ENCODE measurements at regions not wholly inside any gene's neighbourhood (a gene's known extent, or its start where the extent isn't known, plus 50 kb on each side); places are given as distances from the start of the nearest gene placed in this dataset.

DNA sequence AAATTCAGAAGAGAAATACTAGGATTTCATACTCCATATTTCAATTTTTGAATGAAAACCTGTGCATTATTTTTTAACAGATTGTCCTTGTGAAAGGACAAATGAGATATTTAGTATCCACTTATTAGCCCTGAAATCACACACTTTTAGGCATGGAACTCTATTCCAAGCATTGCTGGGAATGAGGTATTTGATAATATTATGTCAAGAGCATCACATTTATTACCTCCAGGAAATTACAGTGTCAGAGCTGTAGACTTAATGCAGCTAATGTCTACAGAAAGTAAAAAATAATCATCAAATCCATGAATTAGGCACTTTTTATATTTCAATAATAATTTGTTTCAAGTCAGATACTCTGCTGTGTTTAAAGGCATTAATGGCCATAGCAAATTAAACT is 753.8 kb downstream of the REEP3 start:
- CTCF ChIA-PET: no interaction called here
- no peak overlapping the region for H3K4me3 ChIP-seq (ENCODE audit: low read depth, low read length)
- H3K4me1 Mint-ChIP-seq (ENCODE audit: low read depth, unreplicated experiment): no peaks in the 10 kb centered on the region
- H3K27me3 Mint-ChIP-seq (ENCODE audit: insufficient read depth, unreplicated experiment): peaks cover 8% of the 10 kb centered on the region
- H3K4me1 ChIP-seq: no peaks in the 10 kb centered on the region
- no peaks in the 10 kb centered on the region for H3K36me3 Mint-ChIP-seq (ENCODE audit: insufficient read depth, unreplicated experiment)
- H3K9me3 Mint-ChIP-seq (ENCODE audit: unreplicated experiment): no peaks in the 10 kb centered on the region
- POLR2A ChIA-PET: no interaction called here
- no peaks in the 10 kb centered on the region for H3K27me3 ChIP-seq (replicated peaks; ENCODE audit: control insufficient read depth, insufficient read depth, low read length)
- no peak for TF ChIP-seq CTCF (IDR thresholded peaks at IDR 0.05; ENCODE audit: insufficient read depth in 1 of 2, low read depth in 1 of 2, low read length in 1 of 2, severe bottlenecking in 1 of 2, unreplicated experiment in 1 of 2)
- no peak for DNase-seq
- no peaks in the 10 kb centered on the region for H3K9me3 ChIP-seq
- H3K27ac Mint-ChIP-seq (ENCODE audit: unreplicated experiment): no peak overlapping the region
- no peaks in the 10 kb centered on the region for H3K36me3 ChIP-seq (ENCODE audit: control insufficient read depth, insufficient read depth, low read length)
- intact Hi-C loops (cut with micrococcal nuclease; ENCODE audit: unreplicated experiment): no loop called here
- no peak overlapping the region for H3K4me3 Mint-ChIP-seq (ENCODE audit: unreplicated experiment)
- no TSS peak for BruUV-seq (replicated peaks)

DNA sequence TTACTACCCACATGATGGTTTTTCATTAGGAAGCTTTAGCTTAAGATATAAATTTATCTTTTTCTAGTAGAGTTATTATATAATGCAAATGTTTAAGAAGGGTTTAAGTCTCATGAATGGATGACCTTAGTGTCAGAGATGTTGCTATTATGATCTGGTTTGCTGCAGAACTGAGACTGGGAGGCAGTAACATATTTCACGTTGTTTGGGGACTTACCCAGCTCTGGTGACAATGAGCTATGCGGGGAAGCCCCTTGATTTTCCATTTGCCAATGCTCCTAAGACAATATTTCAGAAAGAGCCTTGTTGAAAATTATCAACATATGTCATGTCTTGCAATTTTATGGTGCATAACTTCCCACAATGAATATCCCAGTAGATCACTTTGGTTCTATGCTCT is 754.6 kb downstream of the REEP3 start:
- intact Hi-C loops (cut with micrococcal nuclease; ENCODE audit: unreplicated experiment): no loop called here
- no peaks in the 10 kb centered on the region for H3K9me3 Mint-ChIP-seq (ENCODE audit: unreplicated experiment)
- Histone ChIP-seq H3K27me3 (replicated peaks; ENCODE audit: control insufficient read depth, insufficient read depth, low read length) (no peaks in the 10 kb centered on the region), H3K36me3 (ENCODE audit: control insufficient read depth, insufficient read depth, low read length) (no peaks in the 10 kb centered on the region), H3K4me3 (ENCODE audit: low read depth, low read length) (no peak overlapping the region), H3K9me3 (no peaks in the 10 kb centered on the region), H3K4me1 (no peaks in the 10 kb centered on the region)
- BruUV-seq (replicated peaks): no TSS peak
- no peak overlapping the region for H3K27ac Mint-ChIP-seq (ENCODE audit: unreplicated experiment)
- POLR2A ChIA-PET: no interaction called here
- TF ChIP-seq CTCF (IDR thresholded peaks at IDR 0.05; ENCODE audit: insufficient read depth in 1 of 2, low read depth in 1 of 2, low read length in 1 of 2, severe bottlenecking in 1 of 2, unreplicated experiment in 1 of 2): no peak
- CTCF ChIA-PET: no interaction called here
- H3K27me3 Mint-ChIP-seq (ENCODE audit: insufficient read depth, unreplicated experiment): peaks cover 8% of the 10 kb centered on the region
- H3K4me1 Mint-ChIP-seq (ENCODE audit: low read depth, unreplicated experiment): no peaks in the 10 kb centered on the region
- no peak overlapping the region for H3K4me3 Mint-ChIP-seq (ENCODE audit: unreplicated experiment)
- H3K36me3 Mint-ChIP-seq (ENCODE audit: insufficient read depth, unreplicated experiment): no peaks in the 10 kb centered on the region
- no peak for DNase-seq

- intact Hi-C loops (cut with micrococcal nuclease; ENCODE audit: unreplicated experiment): no loop called here
- ChIA-PET POLR2A (no interaction called here), CTCF (no interaction called here)
- no peaks in the 10 kb centered on the region for H3K36me3 ChIP-seq (ENCODE audit: control insufficient read depth, insufficient read depth, low read length)
- H3K9me3 Mint-ChIP-seq (ENCODE audit: unreplicated experiment): no peaks in the 10 kb centered on the region
- H3K36me3 Mint-ChIP-seq (ENCODE audit: insufficient read depth, unreplicated experiment): no peaks in the 10 kb centered on the region
- BruUV-seq (replicated peaks): no TSS peak
- no peaks in the 10 kb centered on the region for H3K27me3 ChIP-seq (replicated peaks; ENCODE audit: control insufficient read depth, insufficient read depth, low read length)
- no peak overlapping the region for H3K27ac Mint-ChIP-seq (ENCODE audit: unreplicated experiment)
- no peak overlapping the region for H3K4me3 Mint-ChIP-seq (ENCODE audit: unreplicated experiment)
- DNase-seq: no peak
- TF ChIP-seq CTCF (IDR thresholded peaks at IDR 0.05; ENCODE audit: insufficient read depth in 1 of 2, low read depth in 1 of 2, low read length in 1 of 2, severe bottlenecking in 1 of 2, unreplicated experiment in 1 of 2): no peak
- H3K27me3 Mint-ChIP-seq (ENCODE audit: insufficient read depth, unreplicated experiment): peaks cover 8% of the 10 kb centered on the region
- no peaks in the 10 kb centered on the region for H3K4me1 ChIP-seq
- H3K4me3 ChIP-seq (ENCODE audit: low read depth, low read length): no peak overlapping the region
- H3K4me1 Mint-ChIP-seq (ENCODE audit: low read depth, unreplicated experiment): no peaks in the 10 kb centered on the region
- no peaks in the 10 kb centered on the region for H3K9me3 ChIP-seq
Observed at GRCh38 chr10:64277536-64277935, 756.3 kb downstream of the REEP3 start.

Measured in Caco-2 (cell line).